ENCODE measurements at regions not wholly inside any gene's neighbourhood (a gene's known extent, or its start where the extent isn't known, plus 50 kb on each side); places are given as distances from the start of the nearest gene placed in this dataset.

DNA sequence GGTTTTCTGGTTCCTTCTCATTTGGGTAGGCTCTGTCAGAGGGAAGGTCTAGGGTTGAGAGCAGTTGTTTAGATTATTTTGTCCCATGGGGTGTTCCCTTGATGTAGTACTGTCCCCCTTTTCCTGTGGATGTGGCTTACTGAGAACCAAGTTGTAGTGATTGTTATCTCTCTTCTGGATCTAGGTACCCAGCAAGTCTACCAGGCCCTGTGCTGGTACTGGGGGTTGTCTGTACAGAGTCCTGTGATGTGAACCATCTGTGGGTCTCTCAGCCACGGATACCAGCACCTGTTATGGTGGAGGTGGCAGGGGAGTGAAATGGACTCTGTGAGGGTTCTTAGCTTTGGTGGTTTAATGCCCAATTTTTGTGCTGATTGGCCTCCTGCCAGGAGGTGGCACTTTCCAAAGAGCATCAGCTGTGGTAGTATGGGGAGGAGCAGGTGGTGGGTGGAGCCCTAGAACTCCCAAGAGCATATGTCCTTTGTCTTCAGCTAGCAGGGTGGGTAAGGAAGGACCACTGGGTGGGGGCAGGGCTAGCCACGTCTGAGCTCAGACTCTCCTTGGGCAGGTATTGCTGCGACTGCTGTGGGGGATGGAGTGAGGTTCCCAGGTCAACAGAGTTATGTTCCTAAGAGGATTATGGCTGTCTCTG, 179.3 kb upstream of the BTG1 start:
- no peaks in the 10 kb centered on the region for H3K27me3 ChIP-seq
- H3K9me3 ChIP-seq, result no peaks in the 10 kb centered on the region

DNA sequence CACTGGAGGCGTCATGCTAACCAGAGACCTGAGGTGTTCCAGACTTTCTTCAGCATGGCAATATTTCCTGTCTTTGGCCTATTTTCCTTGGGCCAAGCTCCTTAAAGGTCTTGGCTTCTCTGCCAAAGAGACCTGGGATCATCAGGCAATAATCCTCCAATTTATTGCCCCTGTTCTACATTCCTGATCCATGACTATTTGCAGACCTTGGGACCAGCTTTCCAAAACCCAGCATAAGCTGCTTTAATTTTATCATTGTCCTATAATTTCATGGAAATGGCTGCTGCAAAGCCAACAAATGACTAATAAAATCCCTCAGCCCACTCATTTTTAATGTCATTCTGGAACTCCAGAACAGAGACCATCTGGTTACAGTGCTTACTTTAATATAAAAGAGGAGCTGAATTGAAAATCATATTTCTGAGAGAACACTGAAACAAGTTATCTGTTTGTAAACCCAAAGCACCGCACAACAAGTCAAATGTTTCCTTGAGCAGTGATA, 166.9 kb upstream of the BTG1 start:
- TF ChIP-seq POLR2A (IDR thresholded peaks at IDR 0.05) (no peak), CTCF (IDR thresholded peaks at IDR 0.05) (no peak)
- H3K4me3 ChIP-seq (replicated peaks in 1 of 3), result no peak overlapping the region
- no peaks in the 10 kb centered on the region for H3K9me3 ChIP-seq
- intact Hi-C loops (cut with DNase I), result no loop called here
- DNase-seq, result no peak
- no peaks in the 10 kb centered on the region for H3K4me1 ChIP-seq
- no peaks in the 10 kb centered on the region for H3K27me3 ChIP-seq
- no peaks in the 10 kb centered on the region for H3K36me3 ChIP-seq
- 92 to 94% methylated on average over 2 of the region's 2 CpGs for WGBS, 2 donors
- no peak overlapping the region for H3K27ac ChIP-seq

More for the DNA sequence above, 179.3 kb upstream of the BTG1 start:
- Histone ChIP-seq H3K27ac (no peak overlapping the region), H3K36me3 (no peaks in the 10 kb centered on the region), H3K4me3 (replicated peaks in 1 of 3) (no peak overlapping the region), H3K4me1 (no peaks in the 10 kb centered on the region)
- DNase-seq, result no peak
- 66 to 80% methylated on average over 3 of the region's 3 CpGs for WGBS, 2 donors
- no peak for TF ChIP-seq CTCF (IDR thresholded peaks at IDR 0.05)
- TF ChIP-seq POLR2A (IDR thresholded peaks at IDR 0.05), result no peak
- intact Hi-C loops (cut with DNase I), result no loop called here

DNA sequence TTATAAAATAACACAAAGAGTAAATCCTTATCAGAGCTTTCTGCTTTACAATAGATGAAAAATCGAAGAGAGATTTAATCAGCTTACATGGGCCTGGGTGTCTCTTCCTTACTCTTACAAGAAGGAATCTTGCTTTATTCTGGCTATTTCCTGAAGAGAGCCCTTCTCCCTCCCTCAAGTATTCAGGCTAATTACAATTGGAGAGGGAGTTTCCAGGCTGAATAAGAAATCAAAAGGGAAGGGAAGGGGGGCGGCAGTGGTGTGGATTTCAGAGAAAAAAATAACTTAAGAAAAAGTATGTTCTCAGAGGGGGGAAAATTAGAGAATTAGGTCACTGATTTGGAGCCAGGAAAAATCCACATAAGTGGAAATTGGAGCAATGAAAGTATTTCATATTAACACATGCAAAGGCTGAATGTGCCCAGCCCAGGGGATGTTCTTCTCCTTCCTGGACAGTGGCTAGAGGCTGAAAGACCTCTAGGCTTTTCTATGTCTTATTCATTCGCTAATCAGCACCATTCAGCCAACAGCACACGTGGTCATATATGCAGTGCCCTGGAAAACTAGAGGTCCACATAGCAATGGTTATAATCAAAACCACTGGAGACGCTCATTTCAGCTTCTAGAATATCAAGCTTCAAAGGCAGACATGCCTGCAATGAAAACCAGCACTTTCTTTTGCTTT, 158.9 kb upstream of the BTG1 start:
- WGBS, 2 donors, result 50 to 58% methylated on average over 5 of the region's 5 CpGs

DNA sequence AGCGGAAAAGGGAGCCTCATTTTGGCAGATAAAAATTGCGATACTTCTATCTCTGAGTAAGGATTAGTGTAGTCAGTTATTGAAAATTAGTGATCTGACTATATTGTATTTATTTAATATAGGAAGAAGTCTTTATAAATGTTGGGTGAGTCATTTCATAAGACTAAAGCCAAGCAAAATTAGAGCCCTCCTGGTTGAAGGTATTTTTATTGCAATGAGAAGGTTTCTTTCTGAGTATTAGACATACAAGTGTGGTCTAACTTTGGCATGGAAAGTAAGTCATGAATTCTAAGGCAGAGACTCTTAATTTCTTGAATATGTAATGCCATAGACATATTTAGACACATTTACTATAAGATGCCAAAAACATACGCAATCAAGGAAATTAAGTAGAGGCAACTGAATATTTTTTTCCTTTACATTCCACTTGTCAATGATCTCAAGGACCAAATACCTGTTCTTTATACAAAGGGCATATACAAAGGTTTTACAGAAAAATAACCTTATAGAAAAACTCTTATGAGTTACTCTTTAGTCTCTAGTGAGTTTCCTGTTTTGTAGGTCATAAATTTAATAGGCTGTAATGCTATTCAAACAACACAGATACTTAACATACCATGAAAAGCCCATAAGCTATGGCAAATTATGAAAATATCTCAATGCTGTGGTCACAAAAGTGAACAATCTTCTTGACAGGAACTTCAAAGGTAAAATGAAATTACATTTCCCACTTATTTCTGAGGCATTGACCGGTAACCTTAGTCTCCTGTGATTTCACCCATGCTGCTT, 156.6 kb upstream of the BTG1 start:
- Histone ChIP-seq H3K4me3 (replicated peaks in 1 of 3) (no peak overlapping the region), H3K4me1 (no peaks in the 10 kb centered on the region), H3K27me3 (no peaks in the 10 kb centered on the region), H3K36me3 (no peaks in the 10 kb centered on the region), H3K27ac (no peak overlapping the region), H3K9me3 (no peaks in the 10 kb centered on the region)
- intact Hi-C loops (cut with DNase I), result no loop called here
- no peak for DNase-seq
- no peak for TF ChIP-seq POLR2A (IDR thresholded peaks at IDR 0.05)
- no peak for TF ChIP-seq CTCF (IDR thresholded peaks at IDR 0.05)
- 95 to 96% methylated on average over 4 of the region's 4 CpGs for WGBS, 2 donors

More for the DNA sequence above, 158.9 kb upstream of the BTG1 start:
- intact Hi-C loops (cut with DNase I), result no loop called here
- no peak overlapping the region for H3K27ac ChIP-seq
- no peak overlapping the region for H3K4me3 ChIP-seq (replicated peaks in 1 of 3)
- H3K27me3 ChIP-seq, result no peaks in the 10 kb centered on the region
- no peak for DNase-seq
- TF ChIP-seq CTCF (IDR thresholded peaks at IDR 0.05), result no peak
- no peak for TF ChIP-seq POLR2A (IDR thresholded peaks at IDR 0.05)
- H3K36me3 ChIP-seq, result no peaks in the 10 kb centered on the region
- H3K9me3 ChIP-seq, result no peaks in the 10 kb centered on the region
- no peaks in the 10 kb centered on the region for H3K4me1 ChIP-seq

Data from thyroid gland (tissue), 4 donors.